Fibroblast of skin of right biceps (primary cell): ENCODE measurements at regions not wholly inside any gene's neighbourhood (a gene's known extent, or its start where the extent isn't known, plus 50 kb on each side); places are given as distances from the start of the nearest gene placed in this dataset.
"Not testable (repeated sequence)": the region's sequence is repeated elsewhere in the genome, so short reads cannot be mapped to it uniquely, and the experiment has no call there.

Source experiments
- DNase-seq: peaks from one replicate; pipeline ENCODE4 v3.0.0-alpha.2; 2013

DNA sequence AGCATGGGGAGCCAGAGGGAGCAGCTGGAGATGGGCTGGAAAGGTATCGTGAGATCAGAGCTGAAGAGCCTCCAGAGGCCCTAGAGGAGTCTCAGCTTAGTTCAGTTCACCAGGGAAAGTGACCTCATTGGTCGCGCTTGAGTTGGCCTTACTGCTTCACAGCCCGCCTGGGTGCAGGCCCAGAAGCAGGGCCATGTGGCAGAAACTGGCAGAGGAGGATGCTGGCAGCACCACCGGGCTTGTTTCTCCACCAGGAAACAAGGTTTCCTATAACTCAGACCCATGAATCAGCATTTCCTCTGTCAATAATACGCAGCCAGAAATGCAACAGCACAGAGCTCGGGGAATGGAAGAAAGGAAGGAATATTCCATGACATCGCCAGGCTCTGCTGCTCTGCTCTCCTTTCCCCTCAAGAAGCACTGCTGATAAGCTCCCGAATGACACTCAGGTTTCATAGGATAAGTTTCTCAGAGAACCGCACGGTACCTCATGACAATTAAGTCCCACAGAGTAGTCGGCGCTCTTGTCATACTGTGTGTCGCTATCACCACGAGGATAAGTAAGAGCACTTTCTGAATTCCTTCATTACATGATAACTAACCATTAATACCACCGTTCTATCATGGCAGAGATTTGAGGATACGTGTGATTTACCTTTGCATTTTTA is 147.1 kb upstream of the LPP start:
- no peak for DNase-seq

DNA sequence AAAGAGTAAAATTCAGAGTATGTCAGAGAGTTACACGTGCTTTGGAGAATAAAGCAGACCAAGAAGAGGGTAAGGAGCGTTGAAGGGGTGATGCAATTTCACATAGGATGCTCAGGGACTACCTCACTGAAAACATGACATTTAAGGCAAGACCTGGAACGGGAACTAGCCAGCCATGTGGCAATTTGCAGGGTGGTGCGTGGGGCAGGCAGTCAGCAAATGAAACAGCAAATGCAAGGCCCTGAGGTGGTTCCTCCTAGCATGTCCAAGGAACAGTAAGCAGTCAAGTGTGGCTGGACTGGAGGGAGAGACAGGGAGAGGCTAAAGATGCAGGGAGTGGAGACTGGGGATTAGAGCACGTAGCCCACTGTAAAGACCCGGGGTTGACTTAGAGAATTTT is 146.1 kb upstream of the LPP start:
- DNase-seq = no peak

GRCh38 chr3:188008582-188009213 is 145.3 kb upstream of the LPP start:
- DNase-seq = no peak

DNA sequence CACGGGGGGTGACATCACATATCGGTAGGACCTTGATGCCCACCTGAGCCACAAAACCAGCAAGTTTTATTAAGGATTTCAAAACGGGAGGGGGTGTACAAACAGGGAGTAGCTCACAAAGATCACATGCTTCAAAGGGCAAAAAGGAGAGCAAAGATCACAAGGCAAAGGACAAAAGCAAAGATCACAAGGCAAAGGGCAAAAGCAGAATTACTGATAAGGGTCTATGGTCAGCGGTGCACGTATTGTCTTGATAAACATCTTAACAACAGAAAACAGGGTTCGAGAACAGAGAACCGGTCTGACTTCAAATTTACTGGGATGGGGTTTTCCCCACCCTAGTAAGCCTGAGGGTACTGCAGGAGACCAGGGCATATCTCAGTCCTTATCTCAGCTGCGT is 143.5 kb upstream of the LPP start:
- DNase-seq = no peak

- no peak for DNase-seq
Observed at GRCh38 chr3:188019727-188020126, 134.2 kb upstream of the LPP start.

DNA sequence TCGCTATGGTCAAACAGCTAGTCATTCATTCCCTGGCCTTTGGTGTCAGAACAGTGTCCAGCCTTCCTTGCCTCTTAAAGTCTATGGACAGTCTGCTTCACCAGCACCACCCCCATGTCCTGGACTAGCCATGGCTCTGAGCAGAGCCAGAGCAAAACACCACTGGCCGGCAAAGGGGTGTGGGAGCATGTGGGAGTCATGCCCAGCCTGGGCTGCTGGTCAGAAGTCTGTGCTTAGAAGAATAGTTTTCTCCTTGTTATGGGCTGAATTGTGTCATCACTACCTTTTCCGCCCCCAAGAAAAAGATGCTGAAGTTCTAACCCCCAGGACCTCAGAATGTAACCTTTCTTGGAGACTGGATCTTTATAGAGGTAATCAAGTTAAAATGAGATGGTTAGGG is 132.9 kb upstream of the LPP start:
- DNase-seq = no peak

DNA sequence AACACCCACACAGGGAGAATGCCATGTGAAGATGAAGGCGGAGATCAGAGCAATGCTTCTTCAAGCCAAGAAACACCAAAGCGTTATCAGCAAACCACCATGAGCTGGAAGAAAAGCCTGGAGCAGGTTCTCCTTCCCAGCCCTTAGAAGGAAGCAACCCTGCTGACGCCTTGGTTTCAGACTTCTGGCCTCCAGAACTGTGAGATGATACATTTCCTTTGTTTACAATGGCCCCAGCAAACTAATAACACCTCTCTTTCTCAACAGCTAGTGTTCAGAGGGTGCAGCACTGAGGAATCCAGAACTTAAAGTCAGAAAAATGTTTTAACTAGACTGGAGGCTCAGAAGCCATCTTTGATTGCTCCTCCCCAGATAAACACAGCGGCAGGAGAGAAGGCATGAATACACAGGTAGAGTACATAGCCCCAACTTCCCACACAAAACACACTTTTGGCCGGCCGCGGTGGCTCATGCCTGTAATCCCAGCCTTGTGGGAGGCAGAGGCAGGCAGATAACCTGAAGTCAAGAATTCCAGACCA is 132.4 kb upstream of the LPP start:
- DNase-seq = peak; percentile 46

GRCh38 chr3:188022902-188023301 is 131.1 kb upstream of the LPP start:
- not testable (repeated sequence) for DNase-seq

GRCh38 chr3:188025555-188025954 is 128.4 kb upstream of the LPP start:
- DNase-seq = no peak

DNA sequence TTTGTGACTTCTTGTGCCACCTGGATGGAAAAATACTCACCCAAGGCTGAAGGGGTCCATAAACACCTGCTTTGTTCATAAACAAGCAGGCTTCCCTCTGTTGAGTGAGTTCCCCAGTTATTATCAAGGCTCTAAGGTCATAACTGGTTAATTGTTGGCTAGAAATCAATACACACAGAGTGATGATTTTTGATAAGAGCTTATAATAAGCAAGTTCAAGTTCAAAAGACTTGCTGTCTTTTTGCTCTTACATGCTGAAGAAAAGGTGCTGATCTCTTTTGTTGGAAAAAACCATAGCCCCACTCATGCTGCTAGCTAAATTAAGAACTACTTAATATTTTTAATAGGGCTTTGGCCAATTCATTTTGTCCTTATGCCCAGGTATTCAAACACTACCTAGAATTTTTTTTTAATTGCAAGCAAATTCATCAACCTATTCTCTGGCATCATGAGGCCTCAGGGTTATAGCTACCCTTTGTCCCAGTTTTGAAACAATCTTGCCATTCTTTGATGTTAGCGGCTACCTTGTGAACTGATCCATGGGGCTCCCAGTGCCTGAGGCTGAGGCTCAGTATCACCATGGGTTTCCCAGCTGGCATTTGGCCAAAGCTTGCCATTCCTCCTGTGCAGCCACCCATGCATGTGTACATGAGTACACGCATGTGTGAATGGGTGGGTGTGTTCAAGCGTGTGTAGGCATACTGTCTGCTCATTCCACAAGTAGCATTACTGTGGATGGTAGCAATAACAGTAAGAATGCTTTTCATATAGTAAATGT is 127.6 kb upstream of the LPP start:
- no peak for DNase-seq

DNA sequence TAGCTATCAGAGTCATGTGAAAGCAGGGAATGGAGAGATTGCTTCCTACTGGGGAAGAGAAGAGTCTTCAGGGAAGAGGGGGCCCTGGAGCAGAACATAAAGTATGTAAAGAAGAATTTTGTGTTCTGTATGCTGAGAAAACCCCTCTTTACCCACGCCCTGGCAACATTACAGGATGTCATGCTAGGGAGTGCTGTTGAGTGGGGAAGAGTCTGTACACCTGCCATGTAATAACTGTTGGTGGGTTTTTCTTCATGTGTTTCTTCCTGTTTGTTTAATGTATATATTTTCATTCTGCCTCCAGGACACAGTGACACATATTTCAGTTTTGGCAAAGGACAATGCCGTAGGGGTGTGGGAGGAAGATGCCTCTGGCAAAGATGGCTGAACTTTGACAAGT is 122.8 kb upstream of the LPP start:
- no peak for DNase-seq

DNA sequence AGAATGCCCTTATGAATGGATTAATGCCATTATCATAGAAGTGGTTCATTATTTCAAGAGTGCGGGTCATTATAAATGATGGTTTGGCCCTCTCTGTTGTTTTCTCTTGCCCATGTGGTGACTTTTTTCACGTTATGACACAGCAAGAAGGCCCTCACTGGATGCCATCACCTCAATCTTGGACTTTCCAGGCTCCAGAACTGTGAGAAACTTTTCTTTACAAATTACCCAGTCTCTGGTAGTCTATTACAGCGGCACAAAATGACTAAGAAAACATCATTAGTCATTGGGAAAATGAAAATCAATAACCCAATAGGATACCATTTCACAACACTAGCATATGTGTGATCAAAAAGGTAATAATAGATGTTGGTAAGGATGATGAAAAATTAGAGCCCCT is 119.0 kb upstream of the LPP start:
- no peak for DNase-seq

GRCh38 chr3:188036375-188037194 is 117.4 kb upstream of the LPP start:
- no peak for DNase-seq

- DNase-seq = peak; percentile 65
Observed at GRCh38 chr3:188037195-188037718, 116.7 kb upstream of the LPP start.

- DNase-seq = peak; percentile 60
Observed at GRCh38 chr3:188037965-188038581, 115.9 kb upstream of the LPP start.

GRCh38 chr3:188041193-188041592 is 112.8 kb upstream of the LPP start:
- no peak for DNase-seq

GRCh38 chr3:188041895-188042294 is 112.1 kb upstream of the LPP start:
- DNase-seq = no peak

GRCh38 chr3:188042466-188042865 is 111.5 kb upstream of the LPP start:
- no peak for DNase-seq

DNA sequence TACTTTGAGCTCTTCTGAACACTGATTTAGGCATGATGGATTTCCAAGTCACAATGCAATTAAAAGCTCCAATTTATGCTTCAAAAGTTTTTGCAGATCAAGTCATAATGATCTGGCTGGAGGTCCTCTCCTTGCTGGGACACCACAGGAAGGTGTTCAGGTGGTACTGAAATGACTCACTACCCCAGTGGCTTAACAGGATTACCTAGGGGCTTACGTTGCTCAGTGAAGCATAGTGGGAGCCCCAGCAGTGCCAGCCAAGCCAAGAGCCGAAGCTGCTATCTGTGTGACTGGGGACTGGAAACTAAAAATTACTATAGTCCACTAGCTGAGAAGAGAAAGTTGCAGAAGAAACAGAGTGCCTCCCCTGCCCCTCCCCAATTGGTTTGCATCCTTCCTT is 110.1 kb upstream of the LPP start:
- DNase-seq = no peak

GRCh38 chr3:188046561-188047211 is 107.3 kb upstream of the LPP start:
- DNase-seq = peak; percentile 61

- no peak for DNase-seq
Observed at GRCh38 chr3:188047536-188047935, 106.4 kb upstream of the LPP start.
